IPS DF 6.9 (cell line): ENCODE measurements at regions not wholly inside any gene's neighbourhood (a gene's known extent, or its start where the extent isn't known, plus 50 kb on each side); places are given as distances from the start of the nearest gene placed in this dataset.
"Not testable (repeated sequence)": the region's sequence is repeated elsewhere in the genome, so short reads cannot be mapped to it uniquely, and the experiment has no call there.

ENCODE experiments used
- DNase-seq: peaks from one replicate; pipeline ENCODE4 v3.0.0-alpha.2; 2013; ENCODE audit warnings: low read depth, low spot score
- H3K27ac ChIP-seq: one replicate; pipeline ENCODE4 v1.5.1; 2013; ENCODE audit warnings: low read length, control low read depth
- H3K27me3 ChIP-seq: 2 replicates; pipeline ENCODE4 v1.6.1; 2013; ENCODE audit warnings: mild to moderate bottlenecking, low read length; ENCODE audit not compliant: control insufficient read depth, insufficient read depth
- H3K36me3 ChIP-seq: 2 replicates; pipeline ENCODE4 v1.6.1; 2013; ENCODE audit warnings: low read length; ENCODE audit not compliant: control insufficient read depth, insufficient read depth
- H3K4me1 ChIP-seq: 2 replicates; pipeline ENCODE4 v1.6.1; 2013; ENCODE audit warnings: low read length; ENCODE audit not compliant: control insufficient read depth, insufficient read depth
- H3K4me3 ChIP-seq: 2 replicates; pipeline ENCODE4 v1.5.1; 2013; ENCODE audit warnings: mild to moderate bottlenecking, low read length
- H3K9me3 ChIP-seq: 2 replicates; pipeline ENCODE4 v1.6.1; 2013; ENCODE audit warnings: low read length, inconsistent platforms; ENCODE audit not compliant: control insufficient read depth, insufficient read depth
- WGBS: extraction: QIAGEN DNeasy Blood & Tissue Kit; methylation state at CpG from one replicate; pipeline ENCODE4 v1.1.7; 2013; ENCODE audit warnings: mixed read lengths, missing lambda C conversion rate; ENCODE audit not compliant: insufficient read length, insufficient coverage; 5-methylcytosine and 5-hydroxymethylcytosine counted together

- not testable (repeated sequence) for H3K9me3 ChIP-seq, H3K27ac ChIP-seq, DNase-seq, H3K4me3 ChIP-seq, H3K36me3 ChIP-seq, H3K27me3 ChIP-seq, H3K4me1 ChIP-seq
- WGBS = no CpG with 5 or more reads among the region's 6 CpGs
Observed at GRCh38 chrY:7355891-7356290, 444.3 kb upstream of the AMELY start.

GRCh38 chrY:7344661-7345060 lies 433.1 kb upstream of the AMELY start:
- no peaks in the 10 kb centered on the region for H3K4me1 ChIP-seq
- no peak overlapping the region for H3K4me3 ChIP-seq
- H3K9me3 ChIP-seq = no peaks in the 10 kb centered on the region
- DNase-seq = no peak
- no peaks in the 10 kb centered on the region for H3K27me3 ChIP-seq
- no peak overlapping the region for H3K27ac ChIP-seq
- WGBS = no CpG with 5 or more reads among the region's 7 CpGs
- H3K36me3 ChIP-seq = no peaks in the 10 kb centered on the region

- no peak overlapping the region for H3K27ac ChIP-seq
- H3K9me3 ChIP-seq = no peaks in the 10 kb centered on the region
- H3K36me3 ChIP-seq = no peaks in the 10 kb centered on the region
- no peak for DNase-seq
- WGBS = no CpG with 5 or more reads among the region's 4 CpGs
- no peak overlapping the region for H3K4me3 ChIP-seq
- no peaks in the 10 kb centered on the region for H3K4me1 ChIP-seq
- H3K27me3 ChIP-seq = no peaks in the 10 kb centered on the region
Observed at GRCh38 chrY:7343261-7343660, 431.7 kb upstream of the AMELY start.

GRCh38 chrY:7342732-7343131 lies 431.2 kb upstream of the AMELY start:
- not testable (repeated sequence) for H3K27ac ChIP-seq, H3K36me3 ChIP-seq, DNase-seq, H3K4me1 ChIP-seq, H3K27me3 ChIP-seq, H3K9me3 ChIP-seq, H3K4me3 ChIP-seq
- no CpG with 5 or more reads among the region's 16 CpGs for WGBS

- Histone ChIP-seq H3K4me1 (no peaks in the 10 kb centered on the region), H3K36me3 (no peaks in the 10 kb centered on the region), H3K27ac (no peak overlapping the region), H3K9me3 (no peaks in the 10 kb centered on the region), H3K27me3 (no peaks in the 10 kb centered on the region), H3K4me3 (no peak overlapping the region)
- no peak for DNase-seq
- no CpG with 5 or more reads among the region's 7 CpGs for WGBS
Observed at GRCh38 chrY:7339391-7340087, 428.0 kb upstream of the AMELY start.

GRCh38 chrY:7336023-7336873 lies 424.7 kb upstream of the AMELY start:
- DNase-seq = no peak
- H3K27me3 ChIP-seq = no peaks in the 10 kb centered on the region
- H3K4me1 ChIP-seq = no peaks in the 10 kb centered on the region
- H3K36me3 ChIP-seq = no peaks in the 10 kb centered on the region
- H3K9me3 ChIP-seq = no peaks in the 10 kb centered on the region
- H3K4me3 ChIP-seq = no peak overlapping the region
- H3K27ac ChIP-seq = no peak overlapping the region
- no CpG with 5 or more reads among the region's 13 CpGs for WGBS

- no peaks in the 10 kb centered on the region for H3K27me3 ChIP-seq
- H3K36me3 ChIP-seq = no peaks in the 10 kb centered on the region
- H3K9me3 ChIP-seq = no peaks in the 10 kb centered on the region
- WGBS = no CpG with 5 or more reads among the region's 1 CpG
- DNase-seq = no peak
- H3K4me1 ChIP-seq = no peaks in the 10 kb centered on the region
- H3K4me3 ChIP-seq = no peak overlapping the region
- H3K27ac ChIP-seq = no peak overlapping the region
Observed at GRCh38 chrY:7334449-7334848, 422.9 kb upstream of the AMELY start.

GRCh38 chrY:7326296-7327246 lies 415.0 kb upstream of the AMELY start:
- H3K4me1 ChIP-seq = no peaks in the 10 kb centered on the region
- DNase-seq = no peak
- no peaks in the 10 kb centered on the region for H3K36me3 ChIP-seq
- no peaks in the 10 kb centered on the region for H3K9me3 ChIP-seq
- no peak overlapping the region for H3K27ac ChIP-seq
- H3K4me3 ChIP-seq = no peak overlapping the region
- WGBS = no CpG with 5 or more reads among the region's 9 CpGs
- H3K27me3 ChIP-seq = no peaks in the 10 kb centered on the region

- Histone ChIP-seq H3K27ac (no peak overlapping the region), H3K4me3 (no peak overlapping the region), H3K27me3 (no peaks in the 10 kb centered on the region), H3K4me1 (no peaks in the 10 kb centered on the region), H3K36me3 (no peaks in the 10 kb centered on the region), H3K9me3 (no peaks in the 10 kb centered on the region)
- DNase-seq = no peak
- no CpG with 5 or more reads among the region's 13 CpGs for WGBS
Observed at GRCh38 chrY:7325531-7325930, 414.0 kb upstream of the AMELY start.

- no CpG with 5 or more reads among the region's 5 CpGs for WGBS
- Histone ChIP-seq H3K27me3 (no peaks in the 10 kb centered on the region), H3K4me3 (no peak overlapping the region), H3K27ac (no peak overlapping the region), H3K4me1 (no peaks in the 10 kb centered on the region), H3K9me3 (no peaks in the 10 kb centered on the region), H3K36me3 (no peaks in the 10 kb centered on the region)
- DNase-seq = no peak
Observed at GRCh38 chrY:7320751-7321150, 409.2 kb upstream of the AMELY start.
